ENCODE measurements at regions not wholly inside any gene's neighbourhood (a gene's known extent, or its start where the extent isn't known, plus 50 kb on each side); places are given as distances from the start of the nearest gene placed in this dataset.

DNA sequence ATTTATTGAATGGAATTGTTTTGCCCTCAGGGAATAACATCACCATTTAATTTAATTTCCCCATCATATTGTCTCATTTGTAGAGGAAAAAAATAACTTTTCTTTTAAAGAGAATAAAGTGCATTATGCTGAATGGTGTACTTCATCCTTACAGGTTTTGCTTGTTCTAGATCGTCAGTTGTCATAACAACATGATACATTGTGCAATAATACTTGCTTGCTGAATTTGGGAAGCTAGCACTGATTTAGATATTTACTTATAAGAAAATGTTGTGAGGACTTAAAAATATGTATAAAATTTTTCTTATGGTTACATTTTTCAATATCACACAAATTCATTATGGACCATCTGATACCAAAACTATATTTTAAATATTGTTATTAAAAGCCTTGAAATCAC lies 509.0 kb upstream of the POU3F2 start:
- H3K27ac ChIP-seq: no peak overlapping the region
- no peaks in the 10 kb centered on the region for H3K9me3 ChIP-seq (replicated peaks)
- no peak for DNase-seq (ENCODE audit: low read depth in 1 of 2, low spot score in 2 of 2)
- no peaks in the 10 kb centered on the region for H3K36me3 ChIP-seq
- no peak overlapping the region for H3K4me3 ChIP-seq
- no peaks in the 10 kb centered on the region for H3K4me1 ChIP-seq (replicated peaks)
- H3K27me3 ChIP-seq (replicated peaks): no peaks in the 10 kb centered on the region

DNA sequence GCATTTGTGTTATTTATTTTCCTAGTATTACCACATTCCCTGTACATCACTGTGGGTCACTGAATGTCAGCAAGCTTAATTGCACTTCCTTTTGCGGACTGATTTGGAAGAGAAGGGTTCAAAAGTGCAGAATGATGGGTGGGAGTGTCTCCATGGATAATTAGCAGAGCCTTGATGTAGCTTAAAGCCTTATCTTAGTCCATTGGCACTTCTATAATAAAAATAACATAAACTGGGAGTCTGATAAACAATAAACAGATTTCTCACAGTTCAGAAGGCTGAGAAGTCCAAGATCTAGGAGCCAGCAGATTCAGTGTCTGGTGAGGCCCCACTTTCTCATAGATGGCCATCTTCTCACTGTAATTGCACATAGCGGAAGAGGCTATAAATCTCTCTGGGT lies 501.1 kb upstream of the POU3F2 start:
- Histone ChIP-seq H3K27me3 (replicated peaks) (no peaks in the 10 kb centered on the region), H3K4me1 (replicated peaks) (no peaks in the 10 kb centered on the region), H3K9me3 (replicated peaks) (no peaks in the 10 kb centered on the region), H3K27ac (no peak overlapping the region), H3K36me3 (no peaks in the 10 kb centered on the region), H3K4me3 (no peak overlapping the region)
- no peak for DNase-seq (ENCODE audit: low read depth in 1 of 2, low spot score in 2 of 2)

DNA sequence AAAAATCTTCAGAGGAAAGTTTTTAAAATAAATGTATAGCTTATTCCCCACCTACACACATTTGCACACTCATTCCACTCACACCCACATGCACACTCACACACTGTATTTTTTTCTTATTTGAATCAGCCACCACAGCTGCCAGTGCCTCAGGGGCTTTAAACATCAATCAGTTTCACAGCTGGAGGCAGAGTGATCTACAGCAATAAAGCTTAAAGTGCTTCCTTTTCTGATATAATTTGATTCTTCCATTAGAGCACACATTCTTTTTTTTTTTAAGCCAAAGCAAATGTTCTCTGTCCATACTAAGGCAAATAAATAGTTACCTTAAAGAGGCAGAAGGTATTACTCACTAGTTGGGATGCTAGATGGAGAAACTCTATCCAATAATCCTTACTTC lies 498.8 kb upstream of the POU3F2 start:
- DNase-seq (ENCODE audit: low read depth in 1 of 2, low spot score in 2 of 2): no peak
- Histone ChIP-seq H3K9me3 (replicated peaks) (no peaks in the 10 kb centered on the region), H3K4me3 (no peak overlapping the region), H3K4me1 (replicated peaks) (no peaks in the 10 kb centered on the region), H3K27me3 (replicated peaks) (no peaks in the 10 kb centered on the region), H3K36me3 (no peaks in the 10 kb centered on the region), H3K27ac (no peak overlapping the region)

DNA sequence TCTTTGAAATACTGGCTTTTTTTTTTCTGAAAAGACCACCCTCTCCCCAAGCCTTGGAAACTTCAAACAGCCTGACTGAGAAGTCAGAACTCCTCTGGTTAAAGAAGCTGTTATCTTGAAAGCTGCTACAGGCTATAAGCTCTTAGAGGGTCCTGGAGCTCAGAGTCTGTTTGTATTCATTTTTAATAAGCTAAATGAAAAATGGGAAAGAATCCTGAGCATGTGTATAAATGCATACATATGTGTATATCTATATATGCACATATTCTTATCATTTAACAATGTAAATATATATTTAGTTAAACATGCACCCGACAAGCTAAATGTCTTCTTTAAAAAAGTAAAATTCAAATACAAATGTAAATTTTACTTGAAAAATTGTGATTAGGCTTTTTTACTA lies 494.9 kb upstream of the POU3F2 start:
- no peaks in the 10 kb centered on the region for H3K9me3 ChIP-seq (replicated peaks)
- no peaks in the 10 kb centered on the region for H3K27me3 ChIP-seq (replicated peaks)
- DNase-seq (ENCODE audit: low read depth in 1 of 2, low spot score in 2 of 2): no peak
- no peak overlapping the region for H3K4me3 ChIP-seq
- no peaks in the 10 kb centered on the region for H3K4me1 ChIP-seq (replicated peaks)
- H3K36me3 ChIP-seq: no peaks in the 10 kb centered on the region
- H3K27ac ChIP-seq: no peak overlapping the region

DNA sequence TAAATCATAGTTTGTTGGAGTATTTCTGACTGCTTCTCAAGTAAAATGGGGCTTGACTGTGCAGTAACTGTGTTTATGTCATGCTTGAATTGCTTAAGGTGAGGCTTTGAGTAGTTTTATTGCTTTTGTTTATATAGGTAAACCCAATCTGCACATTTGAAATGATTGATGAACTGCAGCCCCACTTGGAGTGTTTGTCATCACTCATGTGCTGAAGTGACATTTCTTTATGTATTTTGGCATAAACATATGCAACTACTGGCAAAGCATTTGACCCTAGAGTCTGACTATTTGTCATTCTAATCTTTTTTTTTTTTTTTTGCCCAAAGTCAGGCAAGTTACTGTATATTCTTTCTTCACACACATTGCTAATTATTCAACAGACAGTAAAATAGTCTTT lies 491.4 kb upstream of the POU3F2 start:
- DNase-seq (ENCODE audit: low read depth in 1 of 2, low spot score in 2 of 2): no peak
- Histone ChIP-seq H3K27ac (no peak overlapping the region), H3K4me1 (replicated peaks) (no peaks in the 10 kb centered on the region), H3K4me3 (no peak overlapping the region), H3K9me3 (replicated peaks) (no peaks in the 10 kb centered on the region), H3K27me3 (replicated peaks) (no peaks in the 10 kb centered on the region), H3K36me3 (no peaks in the 10 kb centered on the region)

DNA sequence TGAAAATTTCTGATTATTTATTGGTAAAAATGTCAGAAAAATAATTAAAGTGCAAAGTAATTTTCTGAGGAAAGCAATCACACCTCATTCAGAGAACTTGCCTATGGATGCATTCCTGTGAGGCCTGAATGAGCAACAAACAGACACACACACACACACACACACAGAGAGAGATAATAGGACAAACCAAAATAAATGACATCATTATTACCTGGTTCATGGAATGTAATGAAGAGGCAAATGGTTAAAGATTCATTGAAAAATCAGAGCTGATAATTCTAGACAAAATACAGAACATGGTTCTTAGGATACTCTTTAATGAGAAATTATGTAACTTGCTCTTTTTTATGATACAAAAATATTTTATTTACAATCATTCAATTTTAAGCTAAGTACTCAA lies 490.6 kb upstream of the POU3F2 start:
- Histone ChIP-seq H3K36me3 (no peaks in the 10 kb centered on the region), H3K4me3 (no peak overlapping the region), H3K9me3 (replicated peaks) (no peaks in the 10 kb centered on the region), H3K4me1 (replicated peaks) (no peaks in the 10 kb centered on the region), H3K27ac (no peak overlapping the region), H3K27me3 (replicated peaks) (no peaks in the 10 kb centered on the region)
- DNase-seq (ENCODE audit: low read depth in 1 of 2, low spot score in 2 of 2): no peak

DNA sequence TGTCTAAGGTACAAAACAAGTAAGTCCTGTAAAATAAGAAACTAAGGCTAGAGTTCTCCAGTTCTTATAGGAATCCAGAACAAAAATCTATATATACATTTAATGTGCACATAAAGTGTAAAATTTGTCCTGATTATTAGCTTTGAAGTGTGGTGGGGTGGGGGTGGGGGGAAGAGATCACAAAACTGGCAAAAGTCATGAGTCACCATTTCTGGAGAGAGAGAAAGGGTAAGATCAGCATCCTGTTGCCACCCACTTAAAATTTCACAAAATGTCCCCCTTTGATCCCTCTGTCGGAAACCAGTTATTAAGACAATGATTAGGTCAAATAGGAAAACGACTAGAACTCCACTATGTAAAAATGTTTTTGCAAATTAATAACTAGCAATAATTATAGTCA lies 482.0 kb upstream of the POU3F2 start:
- Histone ChIP-seq H3K4me1 (replicated peaks) (no peaks in the 10 kb centered on the region), H3K4me3 (no peak overlapping the region), H3K36me3 (no peaks in the 10 kb centered on the region), H3K9me3 (replicated peaks) (no peaks in the 10 kb centered on the region), H3K27me3 (replicated peaks) (no peaks in the 10 kb centered on the region), H3K27ac (no peak overlapping the region)
- no peak for DNase-seq (ENCODE audit: low read depth in 1 of 2, low spot score in 2 of 2)

DNA sequence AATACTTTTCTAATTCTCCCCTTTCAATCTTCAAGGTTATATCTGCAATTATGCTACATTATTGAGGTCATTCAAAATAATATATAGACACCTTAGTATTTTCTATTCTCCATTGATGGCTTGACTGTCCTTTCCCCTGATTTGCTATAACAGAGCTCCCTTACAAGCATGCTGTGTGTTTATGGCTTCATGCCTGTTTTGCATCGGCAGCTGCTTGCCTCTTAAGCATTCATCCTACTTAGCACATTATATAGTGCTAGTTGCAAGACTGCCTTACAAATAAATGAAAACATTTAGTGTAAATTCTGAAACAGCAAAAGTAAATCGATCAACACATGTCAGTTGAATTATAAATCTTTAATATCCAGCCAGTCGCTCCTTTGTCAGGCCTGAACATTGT lies 476.2 kb upstream of the POU3F2 start:
- Histone ChIP-seq H3K27ac (no peak overlapping the region), H3K27me3 (replicated peaks) (0 out of 2 replicates have a peak, but pooled peaks cover 3% of the 10 kb centered on the region), H3K4me3 (no peak overlapping the region), H3K9me3 (replicated peaks) (no peaks in the 10 kb centered on the region), H3K4me1 (replicated peaks) (no peaks in the 10 kb centered on the region), H3K36me3 (no peaks in the 10 kb centered on the region)
- DNase-seq (ENCODE audit: low read depth in 1 of 2, low spot score in 2 of 2): no peak

DNA sequence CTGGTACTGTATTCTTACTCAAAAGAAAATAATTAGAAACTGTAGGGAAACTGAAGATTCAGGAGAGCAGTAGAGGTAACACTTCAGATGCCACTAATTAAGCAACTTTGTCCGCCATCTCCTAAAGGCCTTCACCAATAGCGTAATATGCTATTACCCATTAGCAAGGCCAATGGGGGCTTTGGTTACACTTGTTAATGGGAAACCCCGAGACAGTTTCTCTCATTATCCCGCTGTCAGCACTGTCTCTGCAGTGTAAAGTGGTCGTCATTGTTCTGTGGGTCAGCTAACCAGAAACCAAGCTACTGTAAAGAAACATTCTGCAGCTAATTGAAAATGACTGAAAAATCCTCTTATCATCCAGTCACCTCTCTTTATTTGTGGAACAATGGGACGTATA lies 468.0 kb upstream of the POU3F2 start:
- no peaks in the 10 kb centered on the region; the same call in 1 of the 2 replicates for H3K27me3 ChIP-seq (replicated peaks)
- H3K4me3 ChIP-seq: no peak overlapping the region
- no peak overlapping the region for H3K27ac ChIP-seq
- no peaks in the 10 kb centered on the region for H3K9me3 ChIP-seq (replicated peaks)
- no peaks in the 10 kb centered on the region for H3K36me3 ChIP-seq
- no peak for DNase-seq (ENCODE audit: low read depth in 1 of 2, low spot score in 2 of 2)
- H3K4me1 ChIP-seq (replicated peaks): no peaks in the 10 kb centered on the region

DNA sequence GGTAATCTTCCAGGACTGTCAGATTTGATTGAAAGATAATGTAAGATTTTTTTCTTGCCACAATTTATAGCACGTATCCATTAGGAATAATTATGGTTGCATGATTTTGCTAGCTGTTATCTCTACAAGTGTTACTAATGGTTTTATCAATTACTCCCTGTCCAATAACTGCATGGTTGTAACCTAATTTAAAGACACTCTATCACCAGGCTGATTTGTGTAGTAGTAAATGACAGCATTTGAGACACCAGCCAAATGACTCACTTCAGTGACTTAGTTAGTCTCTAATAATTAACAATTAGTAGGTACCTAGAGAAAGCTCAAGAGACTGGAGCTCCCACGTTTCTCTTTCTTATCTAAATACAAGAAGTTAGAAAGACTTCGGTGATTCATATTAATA lies 453.8 kb upstream of the POU3F2 start:
- no peak for DNase-seq (ENCODE audit: low read depth in 1 of 2, low spot score in 2 of 2)
- no peak overlapping the region for H3K4me3 ChIP-seq
- H3K27me3 ChIP-seq (replicated peaks): no peaks in the 10 kb centered on the region

DNA sequence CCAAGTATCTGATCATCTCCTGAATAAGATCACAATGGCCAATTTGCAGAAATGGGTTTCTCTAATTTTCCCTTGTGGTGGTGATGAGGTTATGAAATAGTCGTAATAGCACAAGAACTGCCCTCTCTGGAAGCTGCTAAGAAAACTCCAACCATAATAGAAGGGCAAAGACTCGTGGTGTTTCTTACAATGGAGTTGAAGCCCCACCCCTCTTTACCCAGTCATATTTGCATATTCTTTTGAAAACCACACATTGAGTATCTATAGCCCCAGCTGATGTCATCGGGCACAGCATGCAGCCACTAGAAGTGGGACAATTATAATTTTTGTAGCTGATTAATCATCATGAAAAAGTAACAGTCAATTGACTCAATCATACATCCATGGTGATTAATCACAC lies 452.1 kb upstream of the POU3F2 start:
- DNase-seq (ENCODE audit: low read depth in 1 of 2, low spot score in 2 of 2): no peak
- no peaks in the 10 kb centered on the region for H3K4me1 ChIP-seq (replicated peaks)
- no peak overlapping the region for H3K4me3 ChIP-seq
- no peaks in the 10 kb centered on the region for H3K9me3 ChIP-seq (replicated peaks)
- no peak overlapping the region for H3K27ac ChIP-seq
- H3K36me3 ChIP-seq: no peaks in the 10 kb centered on the region
- H3K27me3 ChIP-seq (replicated peaks): no peaks in the 10 kb centered on the region

More for the DNA sequence above, 453.8 kb upstream of the POU3F2 start:
- H3K4me1 ChIP-seq (replicated peaks): no peaks in the 10 kb centered on the region
- H3K36me3 ChIP-seq: no peaks in the 10 kb centered on the region
- no peak overlapping the region for H3K27ac ChIP-seq
- no peaks in the 10 kb centered on the region for H3K9me3 ChIP-seq (replicated peaks)

DNA sequence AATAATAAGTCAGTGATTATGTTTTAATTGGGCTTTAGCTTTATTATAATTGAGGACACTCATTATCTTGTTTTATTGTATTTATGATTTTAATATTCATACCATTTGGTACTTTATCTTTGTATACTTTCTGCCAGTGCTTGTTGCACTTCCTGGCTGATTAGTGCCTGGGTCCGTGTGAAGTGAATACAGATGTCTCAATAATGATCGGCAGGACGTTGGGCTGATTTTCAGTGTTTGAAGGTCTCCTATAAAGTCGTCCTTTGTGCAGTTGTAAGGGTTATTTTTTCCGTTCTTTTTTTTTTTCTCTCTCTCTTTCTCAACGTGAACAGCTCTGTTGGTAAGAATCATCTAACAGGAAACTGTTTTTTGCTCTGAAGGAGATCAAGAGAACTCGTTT lies 450.0 kb upstream of the POU3F2 start:
- H3K36me3 ChIP-seq: no peaks in the 10 kb centered on the region
- H3K4me1 ChIP-seq (replicated peaks): no peaks in the 10 kb centered on the region
- no peak overlapping the region for H3K27ac ChIP-seq
- no peaks in the 10 kb centered on the region for H3K27me3 ChIP-seq (replicated peaks)
- DNase-seq (ENCODE audit: low read depth in 1 of 2, low spot score in 2 of 2): no peak
- H3K9me3 ChIP-seq (replicated peaks): no peaks in the 10 kb centered on the region
- H3K4me3 ChIP-seq: no peak overlapping the region

DNA sequence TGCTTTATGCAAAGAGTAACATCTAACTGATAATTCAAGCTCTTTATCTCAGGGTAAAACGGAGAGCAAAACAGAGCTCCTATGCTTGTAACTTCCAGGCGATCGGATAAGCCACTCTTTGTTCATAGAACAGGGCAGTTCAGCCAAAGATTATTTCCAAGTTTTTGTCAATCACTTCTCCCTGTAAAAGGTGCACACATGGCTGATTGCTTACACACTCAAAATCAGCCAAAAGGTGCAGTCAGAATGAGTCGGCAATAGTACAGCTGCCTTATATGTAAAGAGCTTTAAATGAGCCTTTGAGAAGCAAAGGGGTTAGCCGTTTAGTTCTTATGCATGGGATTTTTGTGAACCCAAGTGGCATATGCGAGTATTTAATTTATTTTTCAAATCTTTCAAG lies 449.6 kb upstream of the POU3F2 start:
- H3K4me3 ChIP-seq: no peak overlapping the region
- H3K4me1 ChIP-seq (replicated peaks): no peaks in the 10 kb centered on the region
- no peak for DNase-seq (ENCODE audit: low read depth in 1 of 2, low spot score in 2 of 2)
- H3K27ac ChIP-seq: no peak overlapping the region
- no peaks in the 10 kb centered on the region for H3K27me3 ChIP-seq (replicated peaks)
- no peaks in the 10 kb centered on the region for H3K9me3 ChIP-seq (replicated peaks)
- no peaks in the 10 kb centered on the region for H3K36me3 ChIP-seq

DNA sequence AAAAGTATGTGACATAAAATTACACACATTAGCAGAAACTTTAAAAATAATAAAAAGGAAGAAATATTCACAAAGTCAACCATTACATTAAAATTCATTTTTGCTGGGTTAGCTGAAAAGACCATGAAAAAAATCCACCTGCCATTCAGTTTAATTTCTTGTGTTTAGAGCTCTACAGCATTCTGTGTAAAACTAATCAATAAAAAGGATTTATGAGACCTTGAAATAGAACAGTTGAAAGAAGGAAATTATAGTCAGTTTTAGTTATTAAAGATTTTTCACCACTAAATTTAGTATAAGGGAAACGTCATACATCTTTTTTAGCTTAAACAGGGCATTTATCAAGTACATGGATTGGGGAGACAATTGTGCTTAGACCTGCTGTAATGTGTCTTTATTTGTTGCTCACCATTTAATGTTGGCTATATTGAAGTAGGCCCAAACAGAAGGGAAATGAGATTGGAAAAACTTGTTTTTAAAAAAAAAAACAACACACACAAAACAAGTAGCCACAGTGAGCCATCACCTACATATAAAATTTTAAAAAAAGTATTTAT lies 438.7 kb upstream of the POU3F2 start:
- Histone ChIP-seq H3K4me1 (replicated peaks) (no peaks in the 10 kb centered on the region), H3K4me3 (no peak overlapping the region), H3K27me3 (replicated peaks) (no peaks in the 10 kb centered on the region), H3K27ac (no peak overlapping the region), H3K36me3 (no peaks in the 10 kb centered on the region), H3K9me3 (replicated peaks) (no peaks in the 10 kb centered on the region)
- no peak for DNase-seq (ENCODE audit: low read depth in 1 of 2, low spot score in 2 of 2)

DNA sequence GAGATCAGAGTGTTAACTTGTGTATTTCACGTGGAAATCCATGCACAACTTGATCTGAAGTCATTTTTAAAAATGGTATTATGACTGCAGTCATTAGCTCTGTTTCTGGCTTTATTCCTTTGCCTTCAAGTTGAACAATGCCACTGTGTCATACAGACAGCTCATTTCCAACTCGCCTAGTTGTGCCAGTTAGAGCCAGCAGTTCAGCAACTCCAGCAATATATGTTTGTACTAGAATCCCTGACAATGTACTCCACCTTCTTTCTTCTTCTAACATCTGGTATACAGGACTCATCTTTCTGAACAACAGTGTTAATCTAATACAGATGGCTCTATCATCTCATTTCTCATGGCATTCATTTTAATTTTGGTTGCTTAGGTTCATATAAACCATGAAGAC lies 418.3 kb upstream of the POU3F2 start:
- H3K9me3 ChIP-seq (replicated peaks): no peaks in the 10 kb centered on the region
- H3K4me1 ChIP-seq (replicated peaks): no peaks in the 10 kb centered on the region
- no peak overlapping the region for H3K4me3 ChIP-seq
- no peak overlapping the region for H3K27ac ChIP-seq
- H3K27me3 ChIP-seq (replicated peaks): no peaks in the 10 kb centered on the region
- DNase-seq (ENCODE audit: low read depth in 1 of 2, low spot score in 2 of 2): no peak
- H3K36me3 ChIP-seq: no peaks in the 10 kb centered on the region
